Stimulated activated memory B cell treated with anti-CD40 and anti-IgM and Interleukin-4, amounts not matched to agents 10 μg/mL and 1 μg/mL and 100 μg/mL, for 72 hours (primary cell): ENCODE measurements at regions not wholly inside any gene's neighbourhood (a gene's known extent, or its start where the extent isn't known, plus 50 kb on each side); places are given as distances from the start of the nearest gene placed in this dataset.
A peak's percentile ranks its signal among the peaks of the same experiment; 100 is the strongest.
"Not testable (repeated sequence)": the region's sequence is repeated elsewhere in the genome, so short reads cannot be mapped to it uniquely, and the experiment has no call there.

ENCODE experiments used
- ATAC-seq: fragments of 150-1000 bp; cut with Tn5 transposase; 2 replicates; pipeline ENCODE4 v1.10.0; 2021
- H3K27ac Mint-ChIP-seq: one replicate; pipeline ENCODE4 v1.8.0; 2022; ENCODE audit warnings: mild to moderate bottlenecking, mixed read lengths
- H3K27me3 Mint-ChIP-seq: one replicate; pipeline ENCODE4 v1.8.0; 2022; ENCODE audit warnings: mixed read lengths
- H3K36me3 Mint-ChIP-seq: one replicate; pipeline ENCODE4 v1.8.0; 2022; ENCODE audit warnings: mixed read lengths
- H3K4me1 Mint-ChIP-seq: one replicate; pipeline ENCODE4 v1.8.0; 2022; ENCODE audit warnings: mixed read lengths
- H3K4me3 Mint-ChIP-seq: one replicate; pipeline ENCODE4 v1.8.0; 2022; ENCODE audit warnings: mild to moderate bottlenecking, moderate library complexity, mixed read lengths
- H3K9me3 Mint-ChIP-seq: one replicate; pipeline ENCODE4 v1.8.0; 2022; ENCODE audit warnings: mixed read lengths

GRCh38 chr10:35942057-35942456, 300.0 kb upstream of the FZD8 start:
- H3K27me3 Mint-ChIP-seq = peaks cover 9% of the 10 kb centered on the region
- ATAC-seq = no peak
- H3K4me1 Mint-ChIP-seq = no peaks in the 10 kb centered on the region
- H3K9me3 Mint-ChIP-seq = peaks cover 5% of the 10 kb centered on the region
- H3K36me3 Mint-ChIP-seq = no peaks in the 10 kb centered on the region
- no peak overlapping the region for H3K4me3 Mint-ChIP-seq
- H3K27ac Mint-ChIP-seq = no peak overlapping the region

- no peaks in the 10 kb centered on the region for H3K4me1 Mint-ChIP-seq
- H3K27ac Mint-ChIP-seq = no peak overlapping the region
- no peak overlapping the region for H3K4me3 Mint-ChIP-seq
- peaks cover 5% of the 10 kb centered on the region for H3K9me3 Mint-ChIP-seq
- ATAC-seq = peak; percentile 24
- H3K27me3 Mint-ChIP-seq = peaks cover 10% of the 10 kb centered on the region
- no peaks in the 10 kb centered on the region for H3K36me3 Mint-ChIP-seq
Measured at GRCh38 chr10:35940141-35941041, 298.3 kb upstream of the FZD8 start.

GRCh38 chr10:35938160-35938559, 296.1 kb upstream of the FZD8 start:
- Mint-ChIP-seq H3K27me3 (peaks cover 10% of the 10 kb centered on the region), H3K27ac (no peak overlapping the region), H3K9me3 (peaks cover 2% of the 10 kb centered on the region), H3K36me3 (no peaks in the 10 kb centered on the region), H3K4me3 (no peak overlapping the region), H3K4me1 (no peaks in the 10 kb centered on the region)
- ATAC-seq = no peak

GRCh38 chr10:35937546-35937945, 295.4 kb upstream of the FZD8 start:
- H3K36me3 Mint-ChIP-seq = no peaks in the 10 kb centered on the region
- ATAC-seq = no peak

GRCh38 chr10:35934642-35934995, 292.5 kb upstream of the FZD8 start:
- H3K9me3 Mint-ChIP-seq = peaks cover 9% of the 10 kb centered on the region
- H3K4me1 Mint-ChIP-seq = no peaks in the 10 kb centered on the region
- H3K36me3 Mint-ChIP-seq = no peaks in the 10 kb centered on the region
- peaks cover 10% of the 10 kb centered on the region for H3K27me3 Mint-ChIP-seq
- H3K4me3 Mint-ChIP-seq = no peak overlapping the region
- no peak overlapping the region for H3K27ac Mint-ChIP-seq
- ATAC-seq = no peak

More at GRCh38 chr10:35937546-35937945, 295.4 kb upstream of the FZD8 start:
- peaks cover 2% of the 10 kb centered on the region for H3K9me3 Mint-ChIP-seq
- H3K27ac Mint-ChIP-seq = no peak overlapping the region
- H3K4me1 Mint-ChIP-seq = no peaks in the 10 kb centered on the region
- H3K4me3 Mint-ChIP-seq = no peak overlapping the region
- peaks cover 10% of the 10 kb centered on the region for H3K27me3 Mint-ChIP-seq

GRCh38 chr10:35933940-35934641, 292.0 kb upstream of the FZD8 start:
- no peak overlapping the region for H3K27ac Mint-ChIP-seq
- ATAC-seq = no peak
- H3K4me3 Mint-ChIP-seq = no peak overlapping the region
- no peaks in the 10 kb centered on the region for H3K36me3 Mint-ChIP-seq
- H3K9me3 Mint-ChIP-seq = peaks cover 9% of the 10 kb centered on the region
- H3K27me3 Mint-ChIP-seq = peaks cover 10% of the 10 kb centered on the region
- H3K4me1 Mint-ChIP-seq = no peaks in the 10 kb centered on the region

GRCh38 chr10:35933491-35933890, 291.4 kb upstream of the FZD8 start:
- H3K27ac Mint-ChIP-seq = no peak overlapping the region
- peaks cover 10% of the 10 kb centered on the region for H3K27me3 Mint-ChIP-seq
- H3K36me3 Mint-ChIP-seq = no peaks in the 10 kb centered on the region
- H3K4me3 Mint-ChIP-seq = no peak overlapping the region
- ATAC-seq = no peak
- no peaks in the 10 kb centered on the region for H3K4me1 Mint-ChIP-seq
- peaks cover 9% of the 10 kb centered on the region for H3K9me3 Mint-ChIP-seq

GRCh38 chr10:35929962-35930361, 287.9 kb upstream of the FZD8 start:
- H3K27ac Mint-ChIP-seq, ATAC-seq, H3K27me3 Mint-ChIP-seq, H3K36me3 Mint-ChIP-seq, H3K9me3 Mint-ChIP-seq, H3K4me1 Mint-ChIP-seq, H3K4me3 Mint-ChIP-seq: not testable (repeated sequence)

GRCh38 chr10:35928748-35929147, 286.7 kb upstream of the FZD8 start:
- H3K9me3 Mint-ChIP-seq = peaks cover 7% of the 10 kb centered on the region
- no peak for ATAC-seq

GRCh38 chr10:35927990-35928488, 285.9 kb upstream of the FZD8 start:
- no peak overlapping the region for H3K27ac Mint-ChIP-seq
- H3K4me1 Mint-ChIP-seq = no peaks in the 10 kb centered on the region
- peaks cover 7% of the 10 kb centered on the region for H3K9me3 Mint-ChIP-seq
- no peak for ATAC-seq
- H3K27me3 Mint-ChIP-seq = no peaks in the 10 kb centered on the region
- H3K36me3 Mint-ChIP-seq = no peaks in the 10 kb centered on the region
- H3K4me3 Mint-ChIP-seq = no peak overlapping the region

More at GRCh38 chr10:35928748-35929147, 286.7 kb upstream of the FZD8 start:
- Mint-ChIP-seq H3K4me1 (no peaks in the 10 kb centered on the region), H3K36me3 (no peaks in the 10 kb centered on the region), H3K4me3 (no peak overlapping the region), H3K27ac (no peak overlapping the region), H3K27me3 (no peaks in the 10 kb centered on the region)

- no peak for ATAC-seq
- Mint-ChIP-seq H3K27ac (no peak overlapping the region), H3K9me3 (peaks cover 7% of the 10 kb centered on the region), H3K36me3 (no peaks in the 10 kb centered on the region), H3K27me3 (no peaks in the 10 kb centered on the region), H3K4me1 (no peaks in the 10 kb centered on the region), H3K4me3 (no peak overlapping the region)
Measured at GRCh38 chr10:35927341-35927740, 285.2 kb upstream of the FZD8 start.

- no peaks in the 10 kb centered on the region for H3K4me1 Mint-ChIP-seq
- H3K27ac Mint-ChIP-seq = no peak overlapping the region
Measured at GRCh38 chr10:35926846-35927245, 284.8 kb upstream of the FZD8 start.

GRCh38 chr10:35925493-35925892, 283.4 kb upstream of the FZD8 start:
- Mint-ChIP-seq H3K27me3 (no peaks in the 10 kb centered on the region), H3K4me3 (no peak overlapping the region), H3K4me1 (no peaks in the 10 kb centered on the region), H3K36me3 (no peaks in the 10 kb centered on the region), H3K9me3 (peaks cover 5% of the 10 kb centered on the region), H3K27ac (no peak overlapping the region)
- no peak for ATAC-seq

More at GRCh38 chr10:35926846-35927245, 284.8 kb upstream of the FZD8 start:
- Mint-ChIP-seq H3K4me3 (no peak overlapping the region), H3K9me3 (peaks cover 7% of the 10 kb centered on the region), H3K36me3 (no peaks in the 10 kb centered on the region), H3K27me3 (no peaks in the 10 kb centered on the region)
- no peak for ATAC-seq

GRCh38 chr10:35924759-35925158, 282.7 kb upstream of the FZD8 start:
- Mint-ChIP-seq H3K27me3 (no peaks in the 10 kb centered on the region), H3K36me3 (no peaks in the 10 kb centered on the region), H3K27ac (no peak overlapping the region), H3K9me3 (peaks cover 1% of the 10 kb centered on the region), H3K4me3 (no peak overlapping the region), H3K4me1 (no peaks in the 10 kb centered on the region)
- ATAC-seq = no peak

GRCh38 chr10:35922876-35923600, 280.9 kb upstream of the FZD8 start:
- no peak for ATAC-seq
- Mint-ChIP-seq H3K4me1 (no peaks in the 10 kb centered on the region), H3K27ac (no peak overlapping the region), H3K36me3 (no peaks in the 10 kb centered on the region), H3K27me3 (no peaks in the 10 kb centered on the region), H3K4me3 (no peak overlapping the region), H3K9me3 (no peaks in the 10 kb centered on the region)
